SK-N-SH (cell line): ENCODE measurements at regions not wholly inside any gene's neighbourhood (a gene's known extent, or its start where the extent isn't known, plus 50 kb on each side); places are given as distances from the start of the nearest gene placed in this dataset.

ENCODE experiments used
- CTCF ChIA-PET: fragments of 300-600, 350-600 bp; formaldehyde crosslinking; extraction: SDS; loops from one replicate; lab custom pipeline; 2021; lab: Yijun Ruan, JAX
- POLR2A ChIA-PET: fragments of 350-600 bp; sonication (Branson Sonifier 250); formaldehyde crosslinking; extraction: SDS; loops from one replicate; lab custom pipeline; 2020; ENCODE audit warnings: antibody characterized with exemption, inconsistent platforms; lab: Yijun Ruan, JAX
- DNase-seq: peaks from one replicate; pipeline ENCODE4 v3.0.0; 2012
- H2AFZ ChIP-seq: fragments of 200-600 bp; sonication (generic); 2 replicates; pipeline ENCODE4 v1.8.1; 2016; ENCODE audit warnings: antibody characterized with exemption, mild to moderate bottlenecking, low read depth
- H3F3A ChIP-seq: fragments of 200-600 bp; sonication (generic); replicated peaks from 2 replicates; pipeline ENCODE3; 2016; ENCODE audit warnings: antibody characterized with exemption, mild to moderate bottlenecking; ENCODE audit not compliant: insufficient read depth
- H3K27ac ChIP-seq, 2 experiments: fragments of 200-500 bp in 1 of 2; fragments of 200-600 bp in 1 of 2; sonication (Bioruptor generic) in 1 of 2; sonication (generic), shearing (Covaris generic) in 1 of 2; 2 replicates each; pipeline versions ENCODE4 v1.5.1 to v1.6.1; 2014 to 2016; ENCODE audit warnings: low read depth in 2 of 2, inconsistent platforms in 1 of 2, low read length in 1 of 2, mild to moderate bottlenecking in 1 of 2, mixed read lengths in 1 of 2
- H3K27me3 ChIP-seq: fragments of 200-600 bp; sonication (generic), shearing (Covaris generic); 2 replicates; pipeline ENCODE4 v1.6.1; 2016; ENCODE audit warnings: mixed run types; ENCODE audit not compliant: insufficient read depth
- H3K36me3 ChIP-seq, 2 experiments: fragments of 200-500 bp in 1 of 2; fragments of 200-600 bp in 1 of 2; sonication (Bioruptor generic) in 1 of 2; sonication (generic) in 1 of 2; replicated peaks in 1 of 2; 2 replicates each; pipeline versions ENCODE3 to v1.5.1; 2014 to 2016; ENCODE audit warnings: low read length in 1 of 2, mild to moderate bottlenecking in 1 of 2; ENCODE audit not compliant: insufficient read depth in 2 of 2, control insufficient read depth in 1 of 2
- H3K4me1 ChIP-seq, 2 experiments: fragments of 200-500 bp in 1 of 2; fragments of 200-600 bp in 1 of 2; sonication (Bioruptor generic) in 1 of 2; sonication (generic), shearing (Covaris generic) in 1 of 2; 2 replicates each; pipeline versions ENCODE4 v1.5.1 to v1.6.1; 2014 to 2016; ENCODE audit warnings: low read depth in 1 of 2, low read length in 1 of 2, mixed run types in 1 of 2; ENCODE audit not compliant: insufficient read depth in 2 of 2, control insufficient read depth in 1 of 2
- H3K4me2 ChIP-seq: fragments of 200-600 bp; sonication (generic), shearing (Covaris generic); 2 replicates; pipeline ENCODE4 v1.6.1; 2017; ENCODE audit warnings: mixed run types
- H3K4me3 ChIP-seq, 2 experiments: fragments of 200-500 bp in 1 of 2; fragments of 200-600 bp in 1 of 2; sonication (Bioruptor generic) in 1 of 2; sonication (generic), shearing (Covaris generic) in 1 of 2; 2 replicates each; pipeline versions ENCODE4 v1.5.1 to v1.8.1; 2014 to 2016; ENCODE audit warnings: low read depth in 2 of 2, inconsistent platforms in 1 of 2, low read length in 1 of 2, mild to moderate bottlenecking in 1 of 2, mixed read lengths in 1 of 2, moderate library complexity in 1 of 2
- H3K79me2 ChIP-seq: fragments of 200-600 bp; sonication (generic); 2 replicates; pipeline ENCODE4 v1.8.1; 2017; ENCODE audit warnings: mild to moderate bottlenecking; ENCODE audit not compliant: insufficient read depth
- H3K9ac ChIP-seq: fragments of 200-600 bp; sonication (generic); 2 replicates; pipeline ENCODE4 v1.6.1; 2017; ENCODE audit warnings: mixed run types
- H3K9me2 ChIP-seq: fragments of 200-600 bp; sonication (generic); 2 replicates; pipeline ENCODE4 v1.6.1; 2017; ENCODE audit warnings: mixed run types
- H3K9me3 ChIP-seq: fragments of 200-600 bp; sonication (generic); 2 replicates; pipeline ENCODE4 v1.6.1; 2017; ENCODE audit warnings: mixed run types, mild to moderate bottlenecking, moderate library complexity
- H4K20me1 ChIP-seq: fragments of 200-600 bp; sonication (generic); 2 replicates; pipeline ENCODE4 v1.6.1; 2017; ENCODE audit warnings: mild to moderate bottlenecking, mixed run types; ENCODE audit not compliant: insufficient read depth
- ELF1 ChIP-seq: IDR thresholded peaks from 2 replicates; pipeline ENCODE4 v1.4.0; 2012
- FOXM1 ChIP-seq: IDR thresholded peaks from 2 replicates; pipeline ENCODE4 v1.4.0; 2012; ENCODE audit warnings: low read depth, mild to moderate bottlenecking
- GABPA ChIP-seq: IDR thresholded peaks from 2 replicates; pipeline ENCODE4 v1.4.0; 2012; ENCODE audit warnings: low read depth, mild to moderate bottlenecking
- JUND ChIP-seq: IDR thresholded peaks from 2 replicates; pipeline ENCODE4 v1.4.0; 2012
- POLR2AphosphoS5 ChIP-seq: IDR thresholded peaks from 2 replicates; pipeline ENCODE4 v1.6.1; 2012; ENCODE audit warnings: low read depth, low read length
- RAD21 ChIP-seq: IDR thresholded peaks from 2 replicates; pipeline ENCODE4 v1.6.1; 2012; ENCODE audit warnings: mild to moderate bottlenecking, low read length
- RCOR1 ChIP-seq: fragments of 150-350 bp; IDR thresholded peaks from 2 replicates; pipeline ENCODE4 v1.6.1; 2017; ENCODE audit warnings: antibody characterized with exemption, low read length
- RFX5 ChIP-seq: IDR thresholded peaks from 2 replicates; pipeline ENCODE4 v1.6.1; 2012; ENCODE audit warnings: mild to moderate bottlenecking, improper control_type of control experiment, low read length
- RXRA ChIP-seq: IDR thresholded peaks from 2 replicates; pipeline ENCODE4 v1.4.0; 2012; ENCODE audit warnings: low read depth, mild to moderate bottlenecking, borderline replicate concordance
- SIN3A ChIP-seq: IDR thresholded peaks from 2 replicates; pipeline ENCODE4 v1.6.1; 2012; ENCODE audit warnings: low read depth, mild to moderate bottlenecking, low read length, moderate library complexity, borderline replicate concordance
- TCF12 ChIP-seq: IDR thresholded peaks from 2 replicates; pipeline ENCODE4 v1.4.0; 2012
- WGBS: methylation state at CpG from one replicate; pipeline ENCODE4 v1.1.6; 2017; ENCODE audit warnings: low lambda C conversion rate; 5-methylcytosine and 5-hydroxymethylcytosine counted together
- TF ChIP-seq, protein P1 (sequence below): IDR thresholded peaks from 2 replicates; pipeline ENCODE4; 2012
- TF ChIP-seq, protein P2 (sequence below): IDR thresholded peaks from 2 replicates; pipeline ENCODE4 v1.6.1; 2012; ENCODE audit warnings: mild to moderate bottlenecking, low read depth, low read length, moderate library complexity
- TF ChIP-seq, protein P3 (sequence below): fragments of 150-350 bp; IDR thresholded peaks from 2 replicates; pipeline ENCODE4 v1.6.1; 2016; ENCODE audit warnings: mild to moderate bottlenecking, low read depth, low read length
- TF ChIP-seq, protein P4 (sequence below): IDR thresholded peaks from 2 replicates; pipeline ENCODE4 v1.4.0; 2012; ENCODE audit warnings: low read depth
- TF ChIP-seq, protein P5 (sequence below): IDR thresholded peaks from 2 replicates; pipeline ENCODE4 v1.4.0; 2012; ENCODE audit warnings: low read depth, borderline replicate concordance

DNA sequence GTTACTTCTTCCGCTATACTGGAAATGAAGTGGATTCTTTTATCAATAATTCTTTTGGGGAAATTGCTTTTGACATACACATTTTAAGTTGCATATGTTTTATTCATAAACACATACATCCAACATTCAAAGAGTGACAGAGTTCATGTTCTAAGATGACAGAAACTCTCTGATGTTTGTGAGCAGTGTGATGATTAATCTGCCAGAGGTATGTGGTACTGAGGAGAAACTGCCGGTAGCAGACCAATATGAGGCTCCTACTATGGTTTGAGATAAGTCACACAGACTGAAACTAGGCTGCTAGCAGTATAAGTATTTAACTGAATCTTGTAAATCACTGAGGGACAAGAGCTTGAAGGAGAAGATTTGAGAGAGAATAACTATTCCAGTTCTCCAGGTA is 524.1 kb upstream of the SEMA3D start:
- Histone ChIP-seq H3K27me3 (no peaks in the 10 kb centered on the region), H3K36me3 (no peaks in the 10 kb centered on the region), H3K4me3 (no peak overlapping the region), H2AFZ (no peak overlapping the region), H3K79me2 (no peaks in the 10 kb centered on the region), H3K9me3 (no peaks in the 10 kb centered on the region), H3K27ac (no peak overlapping the region), H3K9ac (no peak overlapping the region), H4K20me1 (no peaks in the 10 kb centered on the region), H3K4me1 (no peaks in the 10 kb centered on the region; a peak in 1 of 4 replicates), H3F3A (peaks cover under 1% of the 10 kb centered on the region), H3K9me2 (no peaks in the 10 kb centered on the region), H3K4me2 (no peak overlapping the region)
- no peak for DNase-seq
- ChIA-PET POLR2A (no interaction called here), CTCF (interaction anchor here (1.5 kb wide), 1 partner anchor 39 kb away, joined by 3 read pairs; no protein-coding TSS in a partner anchor)
- no peak for TF ChIP-seq JUND
- no peak for TF ChIP-seq SIN3A
- TF ChIP-seq, protein P1, sequence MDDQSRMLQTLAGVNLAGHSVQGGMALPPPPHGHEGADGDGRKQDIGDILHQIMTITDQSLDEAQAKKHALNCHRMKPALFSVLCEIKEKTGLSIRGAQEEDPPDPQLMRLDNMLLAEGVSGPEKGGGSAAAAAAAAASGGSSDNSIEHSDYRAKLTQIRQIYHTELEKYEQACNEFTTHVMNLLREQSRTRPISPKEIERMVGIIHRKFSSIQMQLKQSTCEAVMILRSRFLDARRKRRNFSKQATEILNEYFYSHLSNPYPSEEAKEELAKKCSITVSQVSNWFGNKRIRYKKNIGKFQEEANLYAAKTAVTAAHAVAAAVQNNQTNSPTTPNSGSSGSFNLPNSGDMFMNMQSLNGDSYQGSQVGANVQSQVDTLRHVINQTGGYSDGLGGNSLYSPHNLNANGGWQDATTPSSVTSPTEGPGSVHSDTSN = no peak
- no peak for TF ChIP-seq POLR2AphosphoS5
- TF ChIP-seq, protein P2, sequence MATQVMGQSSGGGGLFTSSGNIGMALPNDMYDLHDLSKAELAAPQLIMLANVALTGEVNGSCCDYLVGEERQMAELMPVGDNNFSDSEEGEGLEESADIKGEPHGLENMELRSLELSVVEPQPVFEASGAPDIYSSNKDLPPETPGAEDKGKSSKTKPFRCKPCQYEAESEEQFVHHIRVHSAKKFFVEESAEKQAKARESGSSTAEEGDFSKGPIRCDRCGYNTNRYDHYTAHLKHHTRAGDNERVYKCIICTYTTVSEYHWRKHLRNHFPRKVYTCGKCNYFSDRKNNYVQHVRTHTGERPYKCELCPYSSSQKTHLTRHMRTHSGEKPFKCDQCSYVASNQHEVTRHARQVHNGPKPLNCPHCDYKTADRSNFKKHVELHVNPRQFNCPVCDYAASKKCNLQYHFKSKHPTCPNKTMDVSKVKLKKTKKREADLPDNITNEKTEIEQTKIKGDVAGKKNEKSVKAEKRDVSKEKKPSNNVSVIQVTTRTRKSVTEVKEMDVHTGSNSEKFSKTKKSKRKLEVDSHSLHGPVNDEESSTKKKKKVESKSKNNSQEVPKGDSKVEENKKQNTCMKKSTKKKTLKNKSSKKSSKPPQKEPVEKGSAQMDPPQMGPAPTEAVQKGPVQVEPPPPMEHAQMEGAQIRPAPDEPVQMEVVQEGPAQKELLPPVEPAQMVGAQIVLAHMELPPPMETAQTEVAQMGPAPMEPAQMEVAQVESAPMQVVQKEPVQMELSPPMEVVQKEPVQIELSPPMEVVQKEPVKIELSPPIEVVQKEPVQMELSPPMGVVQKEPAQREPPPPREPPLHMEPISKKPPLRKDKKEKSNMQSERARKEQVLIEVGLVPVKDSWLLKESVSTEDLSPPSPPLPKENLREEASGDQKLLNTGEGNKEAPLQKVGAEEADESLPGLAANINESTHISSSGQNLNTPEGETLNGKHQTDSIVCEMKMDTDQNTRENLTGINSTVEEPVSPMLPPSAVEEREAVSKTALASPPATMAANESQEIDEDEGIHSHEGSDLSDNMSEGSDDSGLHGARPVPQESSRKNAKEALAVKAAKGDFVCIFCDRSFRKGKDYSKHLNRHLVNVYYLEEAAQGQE = no peak
- TF ChIP-seq, protein P3, sequence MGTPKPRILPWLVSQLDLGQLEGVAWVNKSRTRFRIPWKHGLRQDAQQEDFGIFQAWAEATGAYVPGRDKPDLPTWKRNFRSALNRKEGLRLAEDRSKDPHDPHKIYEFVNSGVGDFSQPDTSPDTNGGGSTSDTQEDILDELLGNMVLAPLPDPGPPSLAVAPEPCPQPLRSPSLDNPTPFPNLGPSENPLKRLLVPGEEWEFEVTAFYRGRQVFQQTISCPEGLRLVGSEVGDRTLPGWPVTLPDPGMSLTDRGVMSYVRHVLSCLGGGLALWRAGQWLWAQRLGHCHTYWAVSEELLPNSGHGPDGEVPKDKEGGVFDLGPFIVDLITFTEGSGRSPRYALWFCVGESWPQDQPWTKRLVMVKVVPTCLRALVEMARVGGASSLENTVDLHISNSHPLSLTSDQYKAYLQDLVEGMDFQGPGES = no peak
- TF ChIP-seq RCOR1 = no peak
- TF ChIP-seq, protein P4, sequence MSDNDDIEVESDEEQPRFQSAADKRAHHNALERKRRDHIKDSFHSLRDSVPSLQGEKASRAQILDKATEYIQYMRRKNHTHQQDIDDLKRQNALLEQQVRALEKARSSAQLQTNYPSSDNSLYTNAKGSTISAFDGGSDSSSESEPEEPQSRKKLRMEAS = no peak
- TF ChIP-seq ELF1 = no peak
- TF ChIP-seq RAD21 = no peak
- no peak for TF ChIP-seq TCF12
- no peak for TF ChIP-seq GABPA
- TF ChIP-seq RXRA = no peak
- no peak for TF ChIP-seq FOXM1
- TF ChIP-seq, protein P5, sequence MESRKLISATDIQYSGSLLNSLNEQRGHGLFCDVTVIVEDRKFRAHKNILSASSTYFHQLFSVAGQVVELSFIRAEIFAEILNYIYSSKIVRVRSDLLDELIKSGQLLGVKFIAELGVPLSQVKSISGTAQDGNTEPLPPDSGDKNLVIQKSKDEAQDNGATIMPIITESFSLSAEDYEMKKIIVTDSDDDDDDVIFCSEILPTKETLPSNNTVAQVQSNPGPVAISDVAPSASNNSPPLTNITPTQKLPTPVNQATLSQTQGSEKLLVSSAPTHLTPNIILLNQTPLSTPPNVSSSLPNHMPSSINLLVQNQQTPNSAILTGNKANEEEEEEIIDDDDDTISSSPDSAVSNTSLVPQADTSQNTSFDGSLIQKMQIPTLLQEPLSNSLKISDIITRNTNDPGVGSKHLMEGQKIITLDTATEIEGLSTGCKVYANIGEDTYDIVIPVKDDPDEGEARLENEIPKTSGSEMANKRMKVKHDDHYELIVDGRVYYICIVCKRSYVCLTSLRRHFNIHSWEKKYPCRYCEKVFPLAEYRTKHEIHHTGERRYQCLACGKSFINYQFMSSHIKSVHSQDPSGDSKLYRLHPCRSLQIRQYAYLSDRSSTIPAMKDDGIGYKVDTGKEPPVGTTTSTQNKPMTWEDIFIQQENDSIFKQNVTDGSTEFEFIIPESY = no peak
- TF ChIP-seq RFX5 = no peak
- WGBS = 98% methylated on average over 2 of the region's 2 CpGs
